GM18519 (cell line): ENCODE measurements at regions not wholly inside any gene's neighbourhood (a gene's known extent, or its start where the extent isn't known, plus 50 kb on each side); places are given as distances from the start of the nearest gene placed in this dataset.
"Not testable (repeated sequence)": the region's sequence is repeated elsewhere in the genome, so short reads cannot be mapped to it uniquely, and the experiment has no call there.

Experiments used
- ATAC-seq: cut with Tn5 transposase; IDR thresholded peaks from one replicate; pipeline ENCODE4 v1.9.1; 2021; ENCODE audit warnings: mild to moderate bottlenecking, moderate library complexity; ENCODE audit not compliant: unreplicated experiment, low FRiP score

GRCh38 chr18:25516747-25517498 lies 165.0 kb upstream of the ZNF521 start:
- no peak for ATAC-seq

GRCh38 chr18:25516121-25516520 lies 164.2 kb upstream of the ZNF521 start:
- no peak for ATAC-seq

- ATAC-seq, result no peak
Measured at GRCh38 chr18:25510096-25510495, 158.1 kb upstream of the ZNF521 start.

DNA sequence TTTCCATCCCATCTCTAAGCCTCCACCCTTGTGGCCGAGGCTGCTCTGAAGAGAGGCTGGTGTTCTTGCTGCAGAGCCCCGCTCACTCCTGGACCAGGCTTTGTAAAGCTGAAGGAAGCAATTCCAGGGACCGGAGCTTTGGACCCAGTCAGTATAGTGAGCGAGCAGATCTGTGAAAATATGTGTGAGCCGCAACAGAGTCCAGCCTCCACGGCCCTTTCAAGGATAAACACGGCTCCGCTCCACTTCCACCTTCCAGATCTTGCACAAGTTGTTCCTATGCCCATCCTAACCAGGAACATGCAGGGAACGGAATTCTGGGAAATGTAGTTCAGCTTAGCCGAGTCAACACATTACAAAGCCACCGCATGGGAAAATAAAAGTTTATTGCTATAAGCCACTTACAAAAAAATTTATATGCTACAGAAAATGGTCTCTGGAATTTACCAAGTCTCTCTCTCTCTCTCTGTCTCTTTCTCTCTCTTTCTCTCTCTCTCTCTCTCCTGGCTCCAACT lies 151.7 kb upstream of the ZNF521 start:
- no peak for ATAC-seq

DNA sequence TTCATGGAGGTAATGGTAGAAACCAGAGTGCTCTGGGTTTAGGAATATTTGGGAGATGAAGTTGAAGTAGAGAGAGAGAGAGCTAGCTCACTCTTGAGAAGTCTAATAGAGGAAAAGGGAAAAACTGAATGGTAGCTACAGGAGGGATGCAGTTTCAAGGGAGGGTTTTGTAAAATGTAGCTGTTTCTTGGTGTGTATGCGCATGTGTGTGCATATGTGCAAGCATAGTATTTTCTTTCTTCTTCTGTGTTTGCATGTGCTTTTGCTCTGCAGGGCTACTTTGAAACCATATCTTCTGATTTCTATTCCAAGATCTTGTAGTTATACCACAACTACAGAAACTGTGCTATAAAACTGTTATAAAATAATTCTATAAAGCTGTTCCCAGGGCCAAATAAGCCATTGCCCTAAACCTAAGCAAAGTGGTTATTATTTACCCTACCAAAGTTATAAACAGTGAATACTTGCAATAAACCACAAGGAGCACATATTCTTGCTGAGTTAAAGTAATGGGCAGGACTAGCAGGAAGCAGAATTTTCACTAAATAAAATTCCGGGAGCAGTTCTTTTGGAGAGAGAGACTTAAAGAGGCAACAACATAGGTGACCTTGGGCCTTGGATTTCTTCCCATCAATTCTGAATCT lies 145.3 kb upstream of the ZNF521 start:
- ATAC-seq, result no peak

- no peak for ATAC-seq
Measured at GRCh38 chr18:25496544-25496943, 144.6 kb upstream of the ZNF521 start.

GRCh38 chr18:25495606-25496005 lies 143.6 kb upstream of the ZNF521 start:
- no peak for ATAC-seq

DNA sequence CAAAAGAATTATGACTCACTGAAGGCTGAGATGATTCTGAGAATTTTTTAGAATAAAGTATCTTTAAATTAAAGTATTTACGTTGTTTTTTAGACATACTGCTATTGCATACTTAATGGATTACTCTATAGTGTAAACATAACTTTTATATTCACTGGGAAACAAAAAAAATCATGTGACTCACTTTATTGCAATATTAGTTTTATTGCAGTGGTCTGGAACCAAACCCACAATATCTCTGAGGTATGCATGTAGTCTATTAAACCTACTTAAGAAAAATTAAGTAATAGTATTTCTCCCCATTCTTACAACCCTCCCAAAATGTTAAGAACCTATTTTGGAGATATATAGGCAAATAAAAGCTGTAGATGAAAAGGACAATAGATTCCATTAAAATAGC lies 142.9 kb upstream of the ZNF521 start:
- no peak for ATAC-seq

DNA sequence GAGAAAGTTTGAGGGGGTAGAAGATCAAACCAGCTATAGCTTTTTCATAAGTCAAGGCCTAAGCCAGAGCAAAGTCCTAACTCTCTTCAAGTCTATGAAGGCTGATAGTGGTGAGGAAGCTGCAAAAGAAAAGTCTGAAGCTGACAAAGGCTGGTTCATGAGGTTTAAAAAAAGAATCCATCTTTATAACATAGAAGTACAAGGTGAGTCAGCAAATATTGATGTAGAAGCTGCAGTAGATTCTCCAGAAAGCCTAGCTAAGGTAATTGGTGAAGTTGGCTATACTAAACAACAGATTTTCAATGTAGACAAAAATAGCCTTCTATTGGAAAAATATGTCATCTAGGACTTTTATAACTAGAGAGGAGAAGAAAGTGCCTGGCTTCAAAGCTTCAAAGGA lies 141.4 kb upstream of the ZNF521 start:
- no peak for ATAC-seq

DNA sequence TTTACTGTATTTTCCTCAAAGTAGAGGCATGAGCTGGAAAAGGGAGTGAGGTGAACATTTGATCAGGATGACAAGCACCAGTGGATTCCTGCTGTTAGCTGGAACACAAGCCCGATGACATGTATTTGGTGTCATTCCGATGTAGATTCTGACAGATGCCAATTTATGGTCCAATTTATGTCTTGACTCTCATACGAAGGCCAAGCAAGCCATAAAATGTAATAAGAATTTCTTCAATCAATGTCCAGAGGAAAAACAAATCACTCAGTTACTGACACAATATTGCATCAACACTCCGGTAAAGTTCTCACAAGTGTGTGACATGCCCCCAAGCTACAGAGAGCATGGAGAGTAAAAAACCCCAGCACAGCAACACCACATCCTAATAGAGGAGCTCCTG lies 138.3 kb upstream of the ZNF521 start:
- no peak for ATAC-seq

- no peak for ATAC-seq
Measured at GRCh38 chr18:25473008-25473407, 121.0 kb upstream of the ZNF521 start.

- not testable (repeated sequence) for ATAC-seq
Measured at GRCh38 chr18:25470756-25471524, 119.0 kb upstream of the ZNF521 start.

DNA sequence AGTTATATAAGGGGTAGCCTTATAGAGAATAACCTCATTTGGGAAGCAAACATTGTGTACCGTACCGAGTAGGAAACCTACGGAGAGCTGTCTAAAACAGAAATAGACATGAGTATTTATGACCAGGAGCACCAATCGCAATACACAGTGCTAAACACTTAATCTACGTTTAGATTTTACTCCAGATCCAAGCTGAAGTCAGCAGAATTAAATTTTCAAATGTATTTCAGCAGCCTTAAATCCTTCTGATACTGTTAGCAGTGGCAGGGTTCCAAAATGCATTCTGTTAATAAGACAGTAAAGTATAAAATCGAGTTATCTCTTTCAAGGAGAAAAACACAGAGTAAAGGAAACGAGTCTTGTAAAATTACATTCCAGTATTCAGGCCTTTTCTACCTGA lies 118.1 kb upstream of the ZNF521 start:
- no peak for ATAC-seq

GRCh38 chr18:25469489-25469888 lies 117.5 kb upstream of the ZNF521 start:
- no peak for ATAC-seq

DNA sequence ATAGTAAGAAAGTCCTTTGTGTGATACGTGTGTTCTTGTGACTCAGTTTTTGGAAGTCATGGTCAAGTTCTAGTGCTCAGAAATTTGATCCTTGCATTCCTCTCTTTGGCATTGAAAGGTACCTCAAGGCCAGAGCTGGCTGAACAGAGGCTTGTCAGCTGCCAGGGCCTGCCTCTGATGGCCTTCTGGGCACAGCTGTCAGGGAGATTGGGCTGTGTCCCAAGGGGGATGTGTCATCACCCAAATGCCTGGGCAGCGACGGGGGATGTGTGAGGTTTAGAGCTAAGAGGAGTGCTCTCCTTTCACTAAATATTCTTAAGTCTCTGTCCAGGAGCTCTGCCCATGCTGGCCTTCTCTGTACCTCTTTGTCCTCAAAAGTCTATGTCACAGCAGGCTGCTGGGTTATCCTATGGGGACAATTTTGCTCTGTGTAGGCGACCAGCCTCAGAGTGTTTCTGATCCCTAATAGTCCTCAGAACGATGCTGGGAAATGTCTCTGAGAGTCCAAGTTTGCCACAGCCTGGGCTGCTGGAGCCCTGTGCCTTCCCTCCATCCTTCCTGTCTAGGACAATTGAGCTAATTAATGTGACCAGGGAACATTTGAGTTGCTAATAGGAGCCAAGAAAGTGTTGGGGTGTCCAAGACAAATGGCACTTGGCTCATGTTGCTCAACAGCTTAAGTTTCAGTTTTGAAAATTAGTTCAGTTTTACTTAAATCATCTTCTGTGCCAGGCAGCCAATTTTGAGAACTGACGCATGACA lies 115.4 kb upstream of the ZNF521 start:
- no peak for ATAC-seq

- ATAC-seq, result no peak
Measured at GRCh38 chr18:25465152-25465732, 113.3 kb upstream of the ZNF521 start.

- ATAC-seq, result no peak
Measured at GRCh38 chr18:25464227-25464626, 112.3 kb upstream of the ZNF521 start.

- ATAC-seq, result no peak
Measured at GRCh38 chr18:25463726-25464125, 111.8 kb upstream of the ZNF521 start.

DNA sequence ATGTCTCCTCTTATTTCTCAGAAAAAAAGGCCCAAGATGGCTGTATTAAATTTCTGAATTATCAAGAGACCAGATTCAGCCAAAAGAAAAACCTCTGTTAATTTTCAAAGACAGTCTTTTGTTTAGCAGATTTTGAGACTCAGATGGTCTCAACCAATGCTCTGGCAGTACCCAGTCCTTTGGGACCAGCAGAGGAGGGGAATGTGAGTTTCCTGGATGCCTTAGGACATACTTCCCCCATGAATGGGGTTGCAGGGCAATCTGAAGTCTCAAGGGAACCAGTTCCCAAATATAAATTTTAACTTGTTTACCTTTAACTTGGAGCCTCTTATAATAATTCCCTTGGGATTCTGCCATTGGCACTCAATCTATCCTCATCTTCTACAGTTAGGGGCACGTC lies 107.8 kb upstream of the ZNF521 start:
- ATAC-seq, result no peak

DNA sequence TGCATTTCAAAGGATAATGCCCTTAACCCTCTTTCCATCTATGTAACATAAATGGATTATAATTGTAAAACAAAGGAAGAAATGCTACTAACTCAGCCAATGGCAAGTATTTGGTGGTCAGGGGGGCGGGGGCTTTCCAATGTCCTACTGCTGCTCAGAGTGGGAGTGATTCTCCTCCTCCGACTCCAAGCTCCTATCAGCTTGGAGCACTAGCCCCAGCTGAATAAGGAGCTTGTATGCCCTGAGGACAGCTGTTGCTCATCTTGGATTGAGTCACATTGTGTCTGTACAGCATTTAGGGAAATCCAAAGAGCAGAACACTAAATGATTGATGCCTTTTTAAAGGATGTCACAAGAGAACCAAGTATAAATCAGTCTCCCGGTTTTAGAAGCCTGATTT lies 105.6 kb upstream of the ZNF521 start:
- no peak for ATAC-seq
